ENCODE measurements at regions not wholly inside any gene's neighbourhood (a gene's known extent, or its start where the extent isn't known, plus 50 kb on each side); places are given as distances from the start of the nearest gene placed in this dataset.

DNA sequence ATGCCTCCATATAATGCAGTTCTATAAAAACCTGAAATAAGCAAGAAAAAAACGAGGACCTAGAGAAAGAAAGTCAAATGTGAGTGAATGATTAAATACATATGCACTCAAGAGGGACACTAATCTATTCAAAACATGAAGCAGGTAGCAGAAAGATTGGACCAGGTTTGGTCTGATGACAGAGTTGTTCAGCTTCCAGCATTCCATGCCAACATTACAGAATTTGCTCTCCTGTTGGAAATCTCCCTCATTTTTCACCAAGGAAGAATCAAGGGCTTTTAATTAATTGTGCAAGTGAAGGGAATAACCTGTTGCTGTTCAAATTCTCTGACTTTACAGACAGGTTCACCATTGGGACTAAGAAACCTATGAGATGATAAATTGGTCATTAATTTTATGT, 379.0 kb upstream of the RASGEF1B start:
- no peak for TF ChIP-seq POLR2A (IDR thresholded peaks at IDR 0.05; ENCODE audit: low read depth, low read length)
- no peak for TF ChIP-seq POLR2AphosphoS5 (IDR thresholded peaks at IDR 0.05; ENCODE audit: low read depth, low read length)
